Transverse colon (tissue), 4 donors: ENCODE measurements at regions not wholly inside any gene's neighbourhood (a gene's known extent, or its start where the extent isn't known, plus 50 kb on each side); places are given as distances from the start of the nearest gene placed in this dataset.

Experiments used
- DNase-seq: peaks from one replicate; pipeline ENCODE4 v3.0.0-alpha.2; 2019
- H3K27ac ChIP-seq, 4 donors: fragments of 200-600 bp; sonication (generic); 2 replicates each; pipeline ENCODE4 v1.5.1; 2016 to 2018; ENCODE audit warnings: inconsistent platforms in 4 of 4
- H3K27me3 ChIP-seq: fragments of 200-600 bp; sonication (generic); 2 replicates; pipeline ENCODE4 v1.5.1; 2017; ENCODE audit warnings: inconsistent platforms
- H3K36me3 ChIP-seq, 4 donors: fragments of 200-600 bp; sonication (generic); 2 replicates each; pipeline ENCODE4 v1.5.1; 2017 to 2019; ENCODE audit warnings: inconsistent platforms in 4 of 4
- H3K4me1 ChIP-seq, 4 donors: fragments of 200-600 bp; sonication (generic); 2 replicates each; pipeline ENCODE4 v1.5.1; 2017 to 2020; ENCODE audit warnings: inconsistent platforms in 4 of 4
- H3K4me3 ChIP-seq, 4 donors: fragments of 200-600 bp; sonication (generic); 1 replicate in 1 of 4; 2 replicates in 3 of 4; pipeline versions ENCODE4 v1.5.1 to v1.6.1; 2017 to 2019; ENCODE audit warnings: inconsistent platforms in 4 of 4
- H3K9me3 ChIP-seq, 2 donors: fragments of 200-600 bp; sonication (generic); 2 replicates each; pipeline ENCODE4 v1.5.1; 2017 to 2019; ENCODE audit warnings: inconsistent platforms in 2 of 2
- CTCF ChIP-seq, 5 experiments: fragments of 200-600 bp in 3 of 5; fragments of 450-650 bp in 2 of 5; sonication (generic) in 3 of 5; IDR thresholded peaks; 1 replicate in 2 of 5; 2 replicates in 3 of 5; pipeline ENCODE4 v1.5.1; 2016 to 2017; ENCODE audit warnings: antibody characterized with exemption in 5 of 5, inconsistent platforms in 3 of 5, mild to moderate bottlenecking in 2 of 5, moderate library complexity in 1 of 5
- EP300 ChIP-seq: sonication (generic); formaldehyde crosslinking; IDR thresholded peaks from one replicate; pipeline ENCODE4 v1.6.1; 2017; ENCODE audit warnings: antibody characterized with exemption, low read depth
- POLR2A ChIP-seq: fragments of 450-650 bp; IDR thresholded peaks from one replicate; pipeline ENCODE4 v1.6.1; 2016; ENCODE audit warnings: antibody characterized with exemption, mild to moderate bottlenecking, moderate library complexity
- POLR2AphosphoS5 ChIP-seq, 3 donors: sonication (generic); formaldehyde crosslinking; IDR thresholded peaks; one replicate each; pipeline ENCODE4 v1.6.1; 2016; ENCODE audit warnings: antibody characterized with exemption in 3 of 3
- WGBS, 2 donors: methylation state at CpG; one replicate each; pipeline ENCODE4 v1.1.5; 2018; ENCODE audit warnings: low coverage in 1 of 2; 5-methylcytosine and 5-hydroxymethylcytosine counted together
- in situ Hi-C, 4 donors: fragments of 200-750 bp; cut with MboI; loops; one replicate each; pipeline versions ENCODE4 v1.15.0 to v1.15.1; 2017; ENCODE audit warnings: low sequenced_read_pairs in 3 of 4, low pct_ligation_motif_present in 1 of 4, low pct_unique_long_range_greater_than_20kb in 1 of 4
- intact Hi-C: fragments of 100-400 bp; cut with DNase I; formaldehyde crosslinking; loops from one replicate; pipeline ENCODE4 v1.15.1; 2023; ENCODE audit warnings: low total_unique reads

DNA sequence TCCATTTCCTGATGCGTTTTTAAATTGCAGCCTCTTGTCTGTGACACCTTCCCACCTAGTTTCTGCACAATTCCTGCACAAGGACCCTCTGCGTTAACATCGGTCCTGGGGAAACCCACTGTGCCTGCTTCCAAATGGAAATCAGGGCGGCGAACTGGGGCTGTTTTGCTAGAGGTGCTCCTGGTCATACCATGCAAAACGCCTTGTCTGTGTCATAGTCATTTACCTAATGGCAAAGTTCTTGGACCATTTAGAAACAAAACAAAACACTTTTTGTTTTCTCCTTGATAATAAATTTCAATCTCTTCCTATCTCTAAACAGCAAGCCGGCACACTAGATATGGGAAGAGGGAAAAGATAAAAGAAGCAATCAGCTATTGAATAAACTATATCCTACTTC is 206.9 kb upstream of the KLF14 start:
- 57 to 69% methylated on average over 7 of the region's 7 CpGs for WGBS, 2 donors
- Histone ChIP-seq H3K36me3 (no peaks in the 10 kb centered on the region), H3K27ac (peak overlapping the region; percentile 77 to 85 (median 84)), H3K9me3 (no peaks in the 10 kb centered on the region), H3K4me1 (peaks cover 9 to 72% (median 24%) of the 10 kb centered on the region in 4 donors), H3K27me3 (no peaks in the 10 kb centered on the region), H3K4me3 (peak overlapping the region; percentile 0 to 57 (median 36))
- DNase-seq = no peak
- in situ Hi-C loops = no loop called here
- intact Hi-C loops = loop anchor here (5.0 kb wide), 1 partner anchor 1571 kb away; no protein-coding TSS in a partner anchor
- TF ChIP-seq EP300 (no peak), CTCF (IDR thresholded peaks at IDR 0.05) (no peak), POLR2AphosphoS5 (IDR thresholded peaks at IDR 0.05) (no peak), POLR2A (no peak)

DNA sequence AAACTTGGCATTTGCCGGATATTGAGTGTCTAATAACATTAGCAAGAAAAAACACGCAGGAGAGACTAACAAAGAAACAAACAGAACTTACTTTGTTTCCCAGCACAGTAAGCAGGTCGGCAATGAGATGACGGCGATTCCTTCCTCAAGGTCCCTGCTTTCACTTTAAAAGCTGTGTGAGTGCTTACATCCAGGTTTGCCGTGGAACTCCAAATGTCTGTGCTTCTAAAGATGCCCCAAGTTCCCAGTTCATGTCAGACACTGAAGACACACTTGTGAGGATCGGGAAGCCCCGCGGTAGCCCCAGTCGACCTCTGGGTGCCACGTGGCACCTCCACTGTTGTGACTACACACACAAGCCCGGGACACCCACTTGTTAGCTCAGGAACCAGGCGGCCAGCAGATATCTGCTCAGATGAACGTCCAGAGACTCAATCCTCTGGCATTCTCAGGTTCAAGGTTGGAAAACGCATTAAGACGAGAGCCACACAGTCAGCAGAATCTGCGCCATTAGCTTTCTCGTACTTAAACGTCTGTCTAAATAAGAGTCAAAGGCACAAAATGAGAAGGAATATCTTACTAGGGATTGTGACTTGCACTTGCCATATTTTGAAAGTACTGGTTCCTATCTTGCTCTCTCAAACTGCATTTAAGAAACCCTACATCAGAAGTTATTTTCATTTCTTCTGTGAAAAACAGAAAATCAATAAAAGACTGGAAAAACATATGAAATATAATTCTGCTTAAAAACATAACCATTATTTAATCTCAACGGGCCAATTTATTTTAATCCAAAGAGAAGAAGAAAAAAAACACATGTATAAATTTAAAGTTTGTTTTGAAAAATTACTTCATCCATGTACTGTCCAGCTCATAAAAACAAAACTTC is 207.6 kb upstream of the KLF14 start:
- Histone ChIP-seq H3K9me3 (no peaks in the 10 kb centered on the region), H3K36me3 (no peaks in the 10 kb centered on the region), H3K27me3 (no peaks in the 10 kb centered on the region), H3K27ac (peak overlapping the region; percentile 77 to 85 (median 84)), H3K4me1 (peaks cover 9 to 72% (median 24%) of the 10 kb centered on the region in 4 donors), H3K4me3 (peak overlapping the region; percentile 0 to 57 (median 36))
- TF ChIP-seq POLR2A (peak; percentile 43), CTCF (IDR thresholded peaks at IDR 0.05) (no peak), EP300 (no peak), POLR2AphosphoS5 (IDR thresholded peaks at IDR 0.05) (peak in 1 of 3 donors; percentile 61)
- intact Hi-C loops (loop anchor here (5.0 kb wide), 1 partner anchor 1571 kb away; no protein-coding TSS in a partner anchor), in situ Hi-C loops (no loop called here)
- peak; percentile 72 for DNase-seq
- 28 to 37% methylated on average over 7 to 18 of the region's 20 CpGs for WGBS, 2 donors

- WGBS, 2 donors = 37 to 47% methylated on average over 7 to 10 of the region's 10 CpGs
- DNase-seq = peak; percentile 69
- Histone ChIP-seq H3K9me3 (no peaks in the 10 kb centered on the region), H3K4me1 (peaks cover 9 to 68% (median 24%) of the 10 kb centered on the region in 4 donors), H3K27ac (peak overlapping the region; percentile 77 to 85 (median 84)), H3K36me3 (no peaks in the 10 kb centered on the region), H3K27me3 (no peaks in the 10 kb centered on the region), H3K4me3 (peak overlapping the region in 2 of 4 donors; percentile 33 to 57)
- in situ Hi-C loops = no loop called here
- intact Hi-C loops = loop anchor here (5.0 kb wide), 1 partner anchor 1570 kb away; no protein-coding TSS in a partner anchor
- TF ChIP-seq POLR2A (peak; percentile 37), POLR2AphosphoS5 (IDR thresholded peaks at IDR 0.05) (peak; percentile 55 to 89 (median 77)), EP300 (no peak), CTCF (IDR thresholded peaks at IDR 0.05) (no peak)
These were observed 208.4 kb upstream of the KLF14 start for GRCh38 chr7:130942211-130942964.
